GM18498 (cell line): ENCODE measurements at regions not wholly inside any gene's neighbourhood (a gene's known extent, or its start where the extent isn't known, plus 50 kb on each side); places are given as distances from the start of the nearest gene placed in this dataset.

Experiments
- ATAC-seq: cut with Tn5 transposase; IDR thresholded peaks from one replicate; pipeline ENCODE4 v1.9.1; 2021; ENCODE audit warnings: mild to moderate bottlenecking, moderate library complexity; ENCODE audit not compliant: unreplicated experiment

DNA sequence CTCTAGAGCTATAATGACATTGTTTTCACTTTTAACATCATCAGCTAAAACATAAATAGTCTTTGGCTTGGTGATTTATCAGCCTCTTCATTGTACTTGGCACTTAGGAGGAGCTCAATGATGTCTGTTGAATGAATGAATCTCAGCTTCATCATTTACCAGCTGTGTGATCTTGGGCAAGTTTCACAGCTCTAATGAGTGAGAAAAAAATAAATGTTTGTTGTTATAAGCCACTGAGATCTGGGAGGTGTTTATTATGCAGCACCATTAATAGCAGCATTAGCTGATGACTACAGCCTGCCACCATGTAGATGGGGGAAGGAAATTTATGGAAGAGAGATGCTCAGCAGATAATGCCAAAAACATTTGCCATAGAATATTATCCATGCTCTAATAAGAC, 63.6 kb upstream of the C1QTNF7 start:
- ATAC-seq = no peak

DNA sequence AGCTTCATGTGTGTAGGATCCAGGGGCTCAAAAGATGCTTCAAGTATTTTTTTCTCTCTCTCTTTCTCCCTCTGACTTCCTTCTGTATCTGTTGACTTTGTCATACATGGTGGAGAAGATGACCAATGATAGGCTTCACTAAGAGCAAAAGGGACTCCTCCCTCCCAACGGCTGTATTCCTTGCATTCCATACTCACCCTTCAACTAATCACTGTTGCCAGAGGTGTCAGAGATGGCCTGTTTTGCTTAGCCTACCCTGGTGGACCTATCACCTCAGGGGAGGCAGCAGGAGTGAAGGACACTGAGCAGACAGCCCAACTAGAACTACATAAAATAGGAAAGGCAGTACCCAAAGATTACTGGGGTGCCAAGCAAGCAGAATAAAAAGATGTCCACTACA, 62.2 kb upstream of the C1QTNF7 start:
- no peak for ATAC-seq

DNA sequence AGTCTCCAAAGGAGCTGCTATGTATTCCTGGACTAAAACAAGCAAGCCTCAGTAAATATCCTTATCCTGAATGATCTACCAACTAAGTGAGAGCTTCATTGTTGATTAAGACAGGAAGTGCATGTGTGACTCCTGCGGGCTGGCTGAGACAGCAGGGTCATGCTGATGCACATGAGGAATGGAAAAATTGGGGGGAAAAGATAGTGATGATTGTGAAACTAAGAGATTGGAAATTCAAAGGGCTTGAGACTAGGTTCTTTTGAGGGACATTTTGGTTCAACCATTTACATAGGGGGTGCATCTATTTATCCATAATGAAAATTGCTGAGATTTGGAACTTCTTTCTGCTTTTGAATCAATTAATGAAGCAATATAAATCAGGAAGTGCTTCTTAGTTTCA, 61.1 kb upstream of the C1QTNF7 start:
- no peak for ATAC-seq

DNA sequence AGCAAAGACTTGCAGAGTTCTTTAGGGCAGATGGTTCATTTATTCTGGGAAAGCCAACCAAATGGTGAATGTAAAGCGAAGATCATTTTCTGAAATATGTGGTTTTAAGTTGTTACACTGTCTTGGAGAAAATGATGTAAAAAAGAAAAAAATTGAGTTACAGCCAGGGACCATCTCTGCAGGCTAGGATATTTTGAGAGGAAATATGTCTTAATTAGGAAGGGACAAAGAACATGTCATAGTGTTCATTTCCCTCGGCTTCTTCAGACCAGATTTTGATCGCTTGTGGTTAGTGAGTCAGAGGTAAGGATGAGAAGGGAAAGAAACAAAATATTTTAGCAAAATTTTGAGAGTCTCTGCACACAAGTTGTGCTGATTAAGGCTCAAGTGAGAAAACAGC, 59.0 kb upstream of the C1QTNF7 start:
- ATAC-seq = no peak

DNA sequence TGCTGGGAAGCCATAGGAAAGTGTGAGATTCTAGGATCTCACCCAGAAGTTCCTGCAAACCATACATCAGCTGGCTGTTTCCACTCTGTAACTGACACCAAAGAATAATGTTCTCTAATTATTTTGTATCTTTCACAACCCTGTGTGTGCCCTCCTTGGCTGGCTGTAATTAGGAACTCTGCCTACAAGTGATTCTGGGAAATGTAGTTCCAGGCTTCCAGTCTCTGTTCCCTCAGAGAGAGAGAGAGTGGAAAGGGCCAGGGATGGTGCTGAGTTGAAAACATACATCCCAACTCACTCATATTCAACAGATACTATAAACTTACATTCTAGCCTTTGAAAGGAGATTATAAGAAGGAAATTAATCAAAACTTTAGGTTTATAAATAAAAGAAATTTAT, 57.5 kb upstream of the C1QTNF7 start:
- ATAC-seq = no peak

DNA sequence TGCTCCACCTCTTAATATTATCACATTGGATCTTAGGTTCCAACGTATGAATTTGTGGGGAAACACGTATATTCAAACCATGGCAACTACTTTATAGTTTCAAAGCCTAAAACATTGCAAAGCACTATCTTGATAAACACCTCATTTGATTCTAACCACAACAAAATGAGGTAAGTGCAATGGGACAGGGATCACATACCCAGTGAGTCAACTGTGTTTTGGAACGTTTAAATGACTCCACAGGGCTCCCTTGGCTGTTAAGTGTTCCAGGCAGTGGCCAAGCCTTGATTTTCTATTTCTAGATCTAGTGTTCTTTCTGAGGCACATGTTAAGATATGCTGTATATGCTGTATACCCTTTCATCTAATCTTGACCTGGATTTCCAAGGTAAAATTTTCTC, 54.5 kb upstream of the C1QTNF7 start:
- ATAC-seq = no peak

DNA sequence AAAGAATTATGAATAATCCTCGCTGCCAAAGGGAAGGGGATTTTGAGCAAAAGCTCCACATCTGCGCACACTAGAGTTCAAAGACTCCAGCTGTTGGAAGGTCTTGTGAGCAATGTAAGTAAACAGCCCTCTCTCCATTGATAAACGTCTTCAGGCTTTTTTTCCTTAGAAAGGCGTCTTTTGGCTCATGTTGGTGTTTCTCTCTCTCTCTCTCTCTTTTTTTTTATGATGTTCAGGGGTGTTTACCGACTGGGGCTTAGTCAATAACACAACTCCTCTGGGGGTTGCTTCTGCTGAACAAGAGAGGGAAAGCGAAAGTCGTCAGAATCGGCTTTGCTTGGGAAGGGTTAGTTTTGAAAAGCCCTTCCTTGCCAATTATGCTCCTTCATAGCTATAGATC, 53.2 kb upstream of the C1QTNF7 start:
- ATAC-seq = no peak

DNA sequence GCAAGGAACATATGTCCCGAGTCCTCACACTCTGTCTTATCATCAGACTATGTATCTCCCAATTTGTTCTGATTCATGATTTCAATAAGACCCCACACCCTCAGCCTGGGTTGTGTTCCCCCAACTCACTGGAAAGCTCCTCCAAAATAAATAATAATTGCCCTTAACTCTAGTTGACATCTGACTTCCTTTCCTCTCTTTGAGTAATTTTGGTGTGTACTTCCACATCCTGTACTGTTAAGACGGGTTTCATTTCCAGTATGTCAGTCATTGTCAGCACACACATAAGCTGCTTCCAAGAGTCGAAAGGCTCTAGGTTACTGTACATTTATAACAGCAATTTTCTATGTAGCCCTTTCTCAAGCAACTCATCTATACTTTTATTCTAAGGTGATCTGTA, 52.2 kb upstream of the C1QTNF7 start:
- ATAC-seq = no peak

DNA sequence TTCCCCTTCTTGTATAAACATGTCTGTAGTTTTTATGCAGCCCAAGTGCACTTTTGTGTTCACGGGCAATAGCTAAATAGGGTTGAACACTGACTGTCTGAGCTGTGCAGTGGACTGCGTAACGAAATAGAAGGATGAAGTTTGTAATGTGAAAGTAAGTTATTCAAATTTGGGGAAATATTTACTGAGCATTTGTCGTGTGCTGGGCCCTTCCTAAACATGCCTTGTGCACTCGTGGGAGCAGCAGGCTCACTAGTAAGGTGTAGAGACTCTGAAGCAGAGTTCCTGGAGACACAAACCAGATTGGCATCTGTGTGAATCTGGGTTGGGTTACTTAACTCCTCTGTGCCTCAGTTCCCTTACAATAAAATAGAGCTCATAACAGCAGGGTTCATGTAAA, 51.7 kb upstream of the C1QTNF7 start:
- ATAC-seq = no peak

DNA sequence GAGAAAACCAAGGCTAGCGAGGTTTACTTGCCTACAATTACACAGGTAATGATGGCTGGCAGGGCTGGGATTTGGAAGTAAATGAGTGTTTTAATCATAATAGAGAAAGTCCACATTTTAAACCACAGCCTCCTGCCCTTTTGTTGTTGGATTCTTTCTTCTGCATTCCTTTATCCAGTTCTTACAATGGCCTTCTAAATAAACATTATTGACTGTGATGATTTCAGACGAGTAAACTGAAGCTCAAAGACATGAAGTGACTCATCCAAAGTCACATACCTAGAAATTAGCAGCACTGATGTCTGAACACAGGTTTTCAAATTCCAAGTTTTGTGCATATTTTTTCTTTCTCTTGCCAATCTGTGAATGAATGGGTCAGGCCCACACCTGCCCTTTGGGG, 51.2 kb upstream of the C1QTNF7 start:
- ATAC-seq = no peak
